Non-pigmented ciliary epithelial cell (primary cell): ENCODE measurements at regions not wholly inside any gene's neighbourhood (a gene's known extent, or its start where the extent isn't known, plus 50 kb on each side); places are given as distances from the start of the nearest gene placed in this dataset.

ENCODE experiments used
- DNase-seq: peaks from one replicate; pipeline ENCODE4 v3.0.0-alpha.2; 2010; ENCODE audit warnings: low read depth

- no peak for DNase-seq
Observed at GRCh38 chr16:11446566-11447119, 101.4 kb downstream of the RMI2 start.

DNA sequence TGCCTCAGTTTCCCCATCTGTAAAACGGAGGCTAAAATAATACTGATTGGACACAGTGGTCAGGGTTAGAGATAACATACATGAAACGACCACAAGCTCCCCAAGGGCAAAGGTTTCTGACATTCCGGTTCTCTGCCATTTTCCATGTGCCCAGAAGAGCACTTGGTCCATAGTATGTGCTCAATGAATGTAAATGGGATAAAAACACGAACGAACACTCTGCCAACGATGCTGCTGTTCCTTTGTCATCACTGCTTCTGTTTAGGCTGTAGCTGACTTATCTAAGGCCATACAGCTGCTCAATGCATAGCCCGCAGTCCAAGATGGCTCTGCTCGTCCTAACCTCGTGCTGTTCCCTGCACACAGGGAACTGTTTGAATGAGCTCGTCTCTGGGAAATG, 102.0 kb downstream of the RMI2 start:
- no peak for DNase-seq

- DNase-seq: no peak
Observed at GRCh38 chr16:11447836-11448235, 102.6 kb downstream of the RMI2 start.

DNA sequence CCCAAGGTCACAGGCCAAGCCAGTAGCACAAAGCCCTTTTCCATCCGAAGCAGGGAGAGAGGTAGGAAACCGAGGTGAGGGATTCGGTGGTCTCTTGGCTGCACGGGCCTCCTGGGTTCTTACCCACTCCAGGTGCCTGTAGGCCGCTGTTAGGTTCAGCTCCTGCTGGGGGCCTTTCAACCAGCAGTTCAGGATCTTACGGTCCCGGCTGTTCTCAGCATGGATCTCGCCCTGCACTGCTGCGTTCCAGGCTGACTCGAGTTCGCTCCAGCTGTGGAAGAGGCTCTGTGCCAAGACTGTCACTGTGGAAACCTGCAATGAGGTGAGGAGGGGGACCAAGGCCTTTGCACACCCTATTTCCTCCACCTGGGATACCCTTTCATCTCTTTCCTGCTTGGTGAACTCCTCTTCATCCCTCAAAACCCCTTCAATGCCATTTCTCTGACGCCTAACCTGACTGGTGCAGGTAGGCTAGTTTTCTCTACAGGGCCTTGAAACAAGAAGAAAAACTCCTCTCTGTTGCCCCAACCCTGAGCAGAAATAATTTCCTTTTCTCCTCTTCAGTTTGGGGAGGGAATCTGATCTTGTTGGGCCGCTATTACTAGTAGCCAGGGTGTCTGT, 103.6 kb downstream of the RMI2 start:
- no peak for DNase-seq

GRCh38 chr16:11449716-11450115, 104.5 kb downstream of the RMI2 start:
- no peak for DNase-seq

DNA sequence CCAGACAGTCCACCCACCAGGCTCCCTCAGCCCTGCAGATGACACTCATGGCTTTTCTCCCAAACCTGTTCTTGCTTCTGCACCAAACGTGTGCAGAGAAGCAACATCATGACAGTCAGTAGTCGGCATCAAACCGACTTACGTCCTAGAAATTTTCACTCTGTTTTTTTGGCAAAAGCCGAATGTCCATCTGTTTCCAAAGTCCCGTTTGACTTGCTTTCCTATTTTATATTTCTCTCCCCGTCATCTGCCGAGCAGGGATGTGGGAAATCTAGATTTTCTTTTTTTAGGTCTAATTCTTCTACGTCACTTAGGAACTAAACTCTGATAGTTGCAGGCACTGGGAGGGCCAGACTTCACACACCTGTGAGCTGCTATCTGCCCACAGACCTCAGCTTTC, 104.9 kb downstream of the RMI2 start:
- DNase-seq: no peak

GRCh38 chr16:11452298-11452697, 107.0 kb downstream of the RMI2 start:
- DNase-seq: no peak

DNA sequence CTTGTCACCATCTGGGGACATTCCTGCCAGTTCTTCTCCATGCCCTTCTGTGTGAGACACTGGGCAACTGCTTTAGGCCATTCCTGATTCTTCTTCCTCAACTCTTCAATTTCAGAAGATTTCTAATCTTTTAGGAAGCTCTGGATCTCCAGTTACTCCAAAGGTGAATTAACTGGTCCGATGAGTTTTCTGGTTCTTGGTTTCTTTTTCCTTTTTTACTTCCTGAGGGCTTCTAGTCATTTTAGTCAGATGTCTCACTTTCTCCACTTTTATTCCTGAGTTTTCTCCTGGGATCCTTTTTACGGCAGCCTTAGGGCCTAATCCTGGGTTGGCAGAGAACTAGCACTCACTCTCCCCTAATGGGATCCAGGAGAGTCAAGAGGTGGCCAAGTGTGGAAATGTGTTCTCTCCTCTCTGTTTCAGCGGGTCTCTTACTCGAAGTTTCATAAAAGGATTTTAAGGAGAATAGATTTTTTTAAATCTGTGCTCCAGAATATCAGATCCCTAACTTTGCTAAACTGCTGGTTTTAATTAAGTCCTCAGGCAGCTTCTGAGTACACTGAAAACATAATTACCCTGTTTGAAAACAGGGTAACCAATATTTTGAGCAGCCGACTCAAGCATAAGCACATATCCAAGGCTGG, 107.6 kb downstream of the RMI2 start:
- no peak for DNase-seq

- no peak for DNase-seq
Observed at GRCh38 chr16:11456741-11457140, 111.5 kb downstream of the RMI2 start.

- DNase-seq: no peak
Observed at GRCh38 chr16:11459722-11460121, 114.5 kb downstream of the RMI2 start.

- DNase-seq: no peak
Observed at GRCh38 chr16:11460820-11461594, 115.7 kb downstream of the RMI2 start.

- DNase-seq: no peak
Observed at GRCh38 chr16:11461595-11461990, 116.3 kb downstream of the RMI2 start.

DNA sequence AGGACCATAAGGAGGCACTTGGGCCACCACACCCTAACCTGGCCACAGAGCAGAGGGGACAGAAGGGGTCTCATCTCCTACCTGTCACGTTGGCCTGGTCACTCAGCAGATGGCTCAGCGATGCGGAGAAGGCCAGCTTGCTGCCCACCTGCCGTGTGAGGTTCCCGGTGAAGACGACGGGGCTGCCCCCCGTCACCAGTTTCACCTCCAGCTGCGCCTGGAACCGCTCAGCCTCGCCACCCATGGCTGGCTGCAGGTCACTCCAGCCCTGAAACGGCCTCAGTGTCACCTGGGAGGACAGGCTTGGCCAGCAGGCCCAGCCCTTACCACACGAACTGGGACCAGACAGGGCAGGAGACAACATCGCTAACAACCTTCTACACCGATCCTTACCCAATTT, 116.8 kb downstream of the RMI2 start:
- no peak for DNase-seq

GRCh38 chr16:11462861-11463260, 117.6 kb downstream of the RMI2 start:
- DNase-seq: no peak

DNA sequence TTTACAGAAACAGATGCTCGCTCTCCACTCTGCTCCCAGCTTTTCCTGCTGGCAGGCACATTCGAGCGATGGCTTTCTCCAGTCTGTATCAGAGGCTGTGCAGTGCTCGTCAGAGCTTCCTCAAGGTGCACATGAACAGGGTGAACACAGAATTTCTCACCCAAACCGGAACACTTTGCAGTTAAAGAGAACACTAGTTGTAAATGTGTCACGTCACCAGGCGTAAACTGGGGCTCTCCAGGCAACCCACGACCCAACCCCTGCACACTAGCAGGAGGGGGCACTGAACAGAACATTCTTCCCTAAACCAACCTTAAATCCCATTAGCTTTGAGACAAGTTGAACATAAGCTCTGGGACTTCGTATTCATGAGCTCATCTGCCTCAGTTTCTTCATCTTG, 119.0 kb downstream of the RMI2 start:
- no peak for DNase-seq

DNA sequence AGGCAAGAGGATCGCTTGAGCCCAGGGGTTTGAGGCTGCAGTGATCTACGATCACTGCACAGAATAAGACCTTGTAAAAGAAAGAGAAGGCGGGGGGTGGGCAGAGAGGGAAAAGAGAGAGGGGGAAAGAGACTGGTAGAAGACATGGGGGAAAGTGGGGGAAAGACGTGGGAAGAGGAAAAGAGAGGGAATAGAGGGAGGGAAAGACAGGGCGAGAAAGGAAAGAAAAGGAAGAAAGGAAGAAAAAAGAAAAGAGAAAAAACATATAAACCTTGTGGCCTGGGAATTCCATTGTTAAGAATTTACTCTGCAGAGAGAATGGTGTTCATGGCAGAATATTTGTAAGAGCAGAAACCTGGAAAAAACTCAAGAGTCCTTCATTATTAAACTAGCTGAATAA, 120.4 kb downstream of the RMI2 start:
- no peak for DNase-seq

DNA sequence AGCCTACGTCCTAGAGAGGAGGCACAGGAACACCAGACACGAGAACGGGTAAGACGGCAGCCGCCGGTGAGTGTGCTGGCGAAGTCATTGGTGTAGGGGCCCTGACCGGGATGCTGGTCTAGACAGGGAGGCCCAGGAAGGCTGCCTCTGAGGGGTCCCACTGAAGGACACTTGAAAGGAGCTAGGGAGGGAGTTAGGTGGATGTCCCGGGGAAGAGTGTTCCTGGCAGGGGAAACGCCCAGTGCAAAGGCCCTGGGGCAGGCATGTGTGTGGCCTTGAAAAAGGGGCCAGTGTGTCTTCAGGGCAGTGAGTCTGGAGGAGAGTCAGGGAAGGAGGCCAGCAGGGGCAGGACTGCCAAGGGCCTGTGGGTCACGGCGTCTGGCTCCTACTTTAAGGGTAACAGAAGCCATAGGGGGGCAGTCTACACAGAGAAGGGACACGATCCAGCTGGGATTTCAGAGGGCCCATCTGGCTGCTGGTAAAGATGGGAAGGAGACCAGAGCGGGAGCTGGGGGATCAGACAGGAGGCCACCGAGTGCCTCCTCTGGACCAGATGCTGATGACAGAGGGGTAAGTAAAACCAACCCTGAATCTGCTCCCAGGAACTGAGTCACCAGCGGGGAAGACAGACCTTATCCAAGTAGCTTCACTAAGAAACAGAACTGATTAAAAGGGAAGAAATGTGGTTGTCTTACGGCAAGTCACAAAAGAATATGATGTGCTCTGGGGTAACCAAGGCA, 115.9 kb downstream of the LITAF start:
- no peak for DNase-seq

GRCh38 chr16:11471548-11471947, 115.2 kb downstream of the LITAF start:
- no peak for DNase-seq

DNA sequence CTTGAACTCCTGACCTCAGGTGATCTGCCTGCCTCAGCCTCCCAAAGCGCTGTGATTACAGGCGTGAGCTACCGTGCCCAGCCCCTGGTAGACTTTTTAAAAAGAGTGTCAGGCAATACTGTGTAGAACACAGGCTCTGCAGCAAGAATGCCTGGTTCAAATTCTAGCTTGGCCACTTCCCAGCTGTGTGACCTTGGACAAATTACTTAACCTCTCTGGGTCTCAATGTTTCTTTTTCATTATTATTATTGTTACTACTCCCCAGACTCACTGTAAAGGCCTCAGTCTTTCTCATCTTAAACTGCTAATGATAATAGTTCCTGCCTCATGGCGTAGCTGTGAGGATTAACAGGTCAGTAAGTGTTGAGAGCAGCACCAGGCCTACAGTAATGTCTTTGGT, 114.3 kb downstream of the LITAF start:
- DNase-seq: no peak

GRCh38 chr16:11472851-11473250, 113.9 kb downstream of the LITAF start:
- DNase-seq: no peak

DNA sequence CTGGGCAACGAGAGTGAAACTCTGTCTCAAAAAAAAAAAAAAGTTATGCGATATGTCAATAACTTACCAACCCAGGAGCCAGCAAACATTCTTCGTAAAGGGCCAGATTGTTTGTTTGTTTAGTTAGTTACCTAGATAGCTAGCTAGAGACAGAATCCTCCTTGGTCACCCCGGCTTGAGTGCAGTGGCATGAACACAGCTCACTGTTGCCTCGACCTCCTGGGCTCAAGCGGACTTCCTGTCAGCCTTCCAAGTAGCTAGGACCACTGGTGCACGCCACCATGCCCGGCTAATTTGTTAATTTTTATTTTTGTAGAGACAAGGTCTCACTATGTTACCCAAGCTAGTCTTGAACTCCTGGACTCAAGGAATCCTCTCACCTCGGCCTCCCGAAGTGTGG, 113.0 kb downstream of the LITAF start:
- no peak for DNase-seq

- no peak for DNase-seq
Observed at GRCh38 chr16:11474617-11475291, 112.0 kb downstream of the LITAF start.
